ENCODE measurements at regions not wholly inside any gene's neighbourhood (a gene's known extent, or its start where the extent isn't known, plus 50 kb on each side); places are given as distances from the start of the nearest gene placed in this dataset.

DNA sequence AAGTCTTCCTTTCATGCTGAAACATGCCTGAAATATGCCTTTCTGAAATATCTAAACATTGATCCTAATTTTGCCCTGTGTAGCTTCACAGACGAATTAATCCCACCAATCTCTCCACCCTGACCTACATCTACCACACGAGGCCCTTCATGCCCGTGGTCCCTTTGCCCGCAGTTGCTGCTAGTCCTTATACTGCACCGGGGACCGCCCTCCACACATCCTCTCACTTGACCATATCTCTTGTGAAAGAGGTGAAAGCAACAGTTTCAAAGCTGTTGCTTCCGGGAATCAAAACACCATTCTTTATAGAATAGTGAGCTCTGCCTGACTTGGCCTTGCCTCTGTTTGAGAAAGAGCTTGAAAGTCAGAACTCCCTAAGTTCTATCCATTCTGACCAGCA lies 499.5 kb downstream of the NTRK3 start (continued):
- TF ChIP-seq STAT1 (IDR thresholded peaks at IDR 0.05; ENCODE audit: unreplicated experiment) (no peak), EZH2 (IDR thresholded peaks at IDR 0.05; ENCODE audit: low read depth, unreplicated experiment) (no peak), POLR2AphosphoS5 (IDR thresholded peaks at IDR 0.05; ENCODE audit: low read depth) (no peak), NANOG (IDR thresholded peaks at IDR 0.05; ENCODE audit: borderline replicate concordance) (no peak)

DNA sequence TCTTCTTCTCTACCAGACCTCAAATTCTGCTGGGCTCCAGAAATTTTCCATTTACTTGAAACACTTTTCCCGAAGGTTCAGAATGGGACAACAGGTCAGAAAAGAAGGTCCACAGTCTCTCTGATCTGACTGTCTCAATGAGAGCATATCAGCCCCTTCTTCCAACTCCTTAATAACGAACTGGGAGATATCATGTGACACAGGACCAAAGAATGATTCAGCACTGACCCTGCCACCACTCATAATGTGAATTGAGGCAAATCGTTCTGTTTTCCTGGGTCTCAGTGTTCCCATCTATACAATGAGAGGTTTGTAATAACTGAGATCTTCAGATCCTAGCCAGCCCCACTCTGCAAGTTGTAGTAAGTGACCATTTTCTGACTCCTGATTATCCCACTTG lies 500.5 kb downstream of the NTRK3 start:
- Mint-ChIP-seq H3K27me3 (ENCODE audit: insufficient read depth, low read depth, poor library complexity) (no peaks in the 10 kb centered on the region), H3K4me1 (no peaks in the 10 kb centered on the region; the same call in 2 of the 3 replicates), H3K9me3 (no peaks in the 10 kb centered on the region; the same call in 2 of the 3 replicates), H3K4me3 (no peak overlapping the region), H3K27ac (no peak overlapping the region), H3K36me3 (ENCODE audit: low read depth) (no peaks in the 10 kb centered on the region)
- Histone ChIP-seq H4K20me1 (replicated peaks; ENCODE audit: insufficient read depth) (no peaks in the 10 kb centered on the region), H2AFZ (no peak overlapping the region), H3K36me3 (ENCODE audit: insufficient read depth) (no peaks in the 10 kb centered on the region), H3K4me1 (ENCODE audit: insufficient read depth) (no peaks in the 10 kb centered on the region), H3K4me3 (no peak overlapping the region), H3K27me3 (ENCODE audit: insufficient read depth) (no peaks in the 10 kb centered on the region), H3K27ac (ENCODE audit: low read depth) (no peak overlapping the region), H3K9me2 (ENCODE audit: insufficient read depth) (no peaks in the 10 kb centered on the region), H3K79me2 (replicated peaks; ENCODE audit: insufficient read depth) (no peaks in the 10 kb centered on the region), H3K4me2 (no peak overlapping the region), H3F3A (replicated peaks; ENCODE audit: low read depth) (no peaks in the 10 kb centered on the region)
- TF ChIP-seq, protein P1, sequence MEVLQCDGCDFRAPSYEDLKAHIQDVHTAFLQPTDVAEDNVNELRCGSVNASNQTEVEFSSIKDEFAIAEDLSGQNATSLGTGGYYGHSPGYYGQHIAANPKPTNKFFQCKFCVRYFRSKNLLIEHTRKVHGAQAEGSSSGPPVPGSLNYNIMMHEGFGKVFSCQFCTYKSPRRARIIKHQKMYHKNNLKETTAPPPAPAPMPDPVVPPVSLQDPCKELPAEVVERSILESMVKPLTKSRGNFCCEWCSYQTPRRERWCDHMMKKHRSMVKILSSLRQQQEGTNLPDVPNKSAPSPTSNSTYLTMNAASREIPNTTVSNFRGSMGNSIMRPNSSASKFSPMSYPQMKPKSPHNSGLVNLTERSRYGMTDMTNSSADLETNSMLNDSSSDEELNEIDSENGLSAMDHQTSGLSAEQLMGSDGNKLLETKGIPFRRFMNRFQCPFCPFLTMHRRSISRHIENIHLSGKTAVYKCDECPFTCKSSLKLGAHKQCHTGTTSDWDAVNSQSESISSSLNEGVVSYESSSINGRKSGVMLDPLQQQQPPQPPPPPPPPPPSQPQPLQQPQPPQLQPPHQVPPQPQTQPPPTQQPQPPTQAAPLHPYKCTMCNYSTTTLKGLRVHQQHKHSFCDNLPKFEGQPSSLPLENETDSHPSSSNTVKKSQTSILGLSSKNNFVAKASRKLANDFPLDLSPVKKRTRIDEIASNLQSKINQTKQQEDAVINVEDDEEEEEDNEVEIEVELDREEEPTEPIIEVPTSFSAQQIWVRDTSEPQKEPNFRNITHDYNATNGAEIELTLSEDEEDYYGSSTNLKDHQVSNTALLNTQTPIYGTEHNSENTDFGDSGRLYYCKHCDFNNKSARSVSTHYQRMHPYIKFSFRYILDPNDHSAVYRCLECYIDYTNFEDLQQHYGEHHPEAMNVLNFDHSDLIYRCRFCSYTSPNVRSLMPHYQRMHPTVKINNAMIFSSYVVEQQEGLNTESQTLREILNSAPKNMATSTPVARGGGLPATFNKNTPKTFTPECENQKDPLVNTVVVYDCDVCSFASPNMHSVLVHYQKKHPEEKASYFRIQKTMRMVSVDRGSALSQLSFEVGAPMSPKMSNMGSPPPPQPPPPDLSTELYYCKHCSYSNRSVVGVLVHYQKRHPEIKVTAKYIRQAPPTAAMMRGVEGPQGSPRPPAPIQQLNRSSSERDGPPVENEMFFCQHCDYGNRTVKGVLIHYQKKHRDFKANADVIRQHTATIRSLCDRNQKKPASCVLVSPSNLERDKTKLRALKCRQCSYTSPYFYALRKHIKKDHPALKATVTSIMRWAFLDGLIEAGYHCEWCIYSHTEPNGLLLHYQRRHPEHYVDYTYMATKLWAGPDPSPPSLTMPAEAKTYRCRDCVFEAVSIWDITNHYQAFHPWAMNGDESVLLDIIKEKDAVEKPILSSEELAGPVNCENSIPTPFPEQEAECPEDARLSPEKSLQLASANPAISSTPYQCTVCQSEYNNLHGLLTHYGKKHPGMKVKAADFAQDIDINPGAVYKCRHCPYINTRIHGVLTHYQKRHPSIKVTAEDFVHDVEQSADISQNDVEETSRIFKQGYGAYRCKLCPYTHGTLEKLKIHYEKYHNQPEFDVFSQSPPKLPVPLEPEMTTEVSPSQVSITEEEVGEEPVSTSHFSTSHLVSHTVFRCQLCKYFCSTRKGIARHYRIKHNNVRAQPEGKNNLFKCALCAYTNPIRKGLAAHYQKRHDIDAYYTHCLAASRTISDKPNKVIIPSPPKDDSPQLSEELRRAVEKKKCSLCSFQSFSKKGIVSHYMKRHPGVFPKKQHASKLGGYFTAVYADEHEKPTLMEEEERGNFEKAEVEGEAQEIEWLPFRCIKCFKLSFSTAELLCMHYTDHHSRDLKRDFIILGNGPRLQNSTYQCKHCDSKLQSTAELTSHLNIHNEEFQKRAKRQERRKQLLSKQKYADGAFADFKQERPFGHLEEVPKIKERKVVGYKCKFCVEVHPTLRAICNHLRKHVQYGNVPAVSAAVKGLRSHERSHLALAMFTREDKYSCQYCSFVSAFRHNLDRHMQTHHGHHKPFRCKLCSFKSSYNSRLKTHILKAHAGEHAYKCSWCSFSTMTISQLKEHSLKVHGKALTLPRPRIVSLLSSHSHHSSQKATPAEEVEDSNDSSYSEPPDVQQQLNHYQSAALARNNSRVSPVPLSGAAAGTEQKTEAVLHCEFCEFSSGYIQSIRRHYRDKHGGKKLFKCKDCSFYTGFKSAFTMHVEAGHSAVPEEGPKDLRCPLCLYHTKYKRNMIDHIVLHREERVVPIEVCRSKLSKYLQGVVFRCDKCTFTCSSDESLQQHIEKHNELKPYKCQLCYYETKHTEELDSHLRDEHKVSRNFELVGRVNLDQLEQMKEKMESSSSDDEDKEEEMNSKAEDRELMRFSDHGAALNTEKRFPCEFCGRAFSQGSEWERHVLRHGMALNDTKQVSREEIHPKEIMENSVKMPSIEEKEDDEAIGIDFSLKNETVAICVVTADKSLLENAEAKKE (CRISPR knock-in tag; IDR thresholded peaks at IDR 0.05): no peak
- TF ChIP-seq ZNF331 (CRISPR knock-in tag; IDR thresholded peaks at IDR 0.05; ENCODE audit: low read depth) (no peak), STAT1 (IDR thresholded peaks at IDR 0.05; ENCODE audit: unreplicated experiment) (no peak), NANOG (IDR thresholded peaks at IDR 0.05; ENCODE audit: borderline replicate concordance) (no peak), POLR2AphosphoS5 (IDR thresholded peaks at IDR 0.05; ENCODE audit: low read depth) (no peak), JUNB (IDR thresholded peaks at IDR 0.05; ENCODE audit: unreplicated experiment) (no peak)
- no peak for DNase-seq (ENCODE audit: low spot score)
- ATAC-seq: no peak
